OCI-LY7 (cell line): ENCODE measurements at regions not wholly inside any gene's neighbourhood (a gene's known extent, or its start where the extent isn't known, plus 50 kb on each side); places are given as distances from the start of the nearest gene placed in this dataset.

Experiments used
- CTCF ChIP-seq: fragments of 200-600 bp; sonication (generic); conservative IDR thresholded peaks from 2 replicates; pipeline ENCODE4 v1.5.1; 2014; ENCODE audit warnings: mild to moderate bottlenecking, antibody characterized with exemption, low read length, moderate library complexity, mixed read lengths
- EZH2phosphoT487 ChIP-seq: fragments of 200-600 bp; sonication (generic); IDR thresholded peaks from 2 replicates; pipeline ENCODE4 v1.6.1; 2018; ENCODE audit warnings: low read depth, borderline replicate concordance, mild to moderate bottlenecking, mixed run types, antibody characterized with exemption, low read length, moderate library complexity, mixed read lengths

GRCh38 chr4:116397291-116397690 lies 688.1 kb downstream of the TRAM1L1 start:
- TF ChIP-seq CTCF (no peak), EZH2phosphoT487 (no peak)
